ENCODE measurements at regions not wholly inside any gene's neighbourhood (a gene's known extent, or its start where the extent isn't known, plus 50 kb on each side); places are given as distances from the start of the nearest gene placed in this dataset.
A peak's percentile ranks its signal among the peaks of the same experiment; 100 is the strongest.

GRCh38 chr11:109849051-109849450 lies 244.1 kb upstream of the ZC3H12C start:
- H3K27me3 ChIP-seq (ENCODE audit: control insufficient read depth in 1 of 2, insufficient read depth in 1 of 2, low read length in 2 of 2): no peaks in the 10 kb centered on the region
- no peak overlapping the region for H3K18ac ChIP-seq (ENCODE audit: low read depth in 1 of 2, low read length in 2 of 2)
- no peak overlapping the region for H3K9ac ChIP-seq (ENCODE audit: low read length)
- 91% methylated on average over 3 of the region's 3 CpGs for WGBS
- no peak overlapping the region for H2AFZ ChIP-seq (ENCODE audit: low read depth, low read length)
- H4K91ac ChIP-seq (ENCODE audit: low read length): no peak overlapping the region
- H3K27ac ChIP-seq (ENCODE audit: low read length, poor library complexity, severe bottlenecking): no peak overlapping the region
- no peak overlapping the region for H2AK5ac ChIP-seq (ENCODE audit: low read length, severe bottlenecking)
- H2BK5ac ChIP-seq (ENCODE audit: low read depth, low read length, poor library complexity, severe bottlenecking): no peak overlapping the region
- no peaks in the 10 kb centered on the region for H3K4me1 ChIP-seq (ENCODE audit: control insufficient read depth, insufficient read depth, low read depth, low read length)
- no peak for DNase-seq
- no peak overlapping the region for H2BK120ac ChIP-seq (ENCODE audit: low read depth, low read length)
- no peak overlapping the region for H3K4me2 ChIP-seq (ENCODE audit: low read length, poor library complexity, severe bottlenecking)
- H3K23ac ChIP-seq (ENCODE audit: low read length in 2 of 2): no peak overlapping the region
- no peaks in the 10 kb centered on the region for H3K79me1 ChIP-seq (replicated peaks; ENCODE audit: low read length, poor library complexity, severe bottlenecking)
- H3K4me3 ChIP-seq (ENCODE audit: insufficient read depth in 1 of 2, low read depth in 1 of 2, low read length in 2 of 2): no peak overlapping the region
- H3K14ac ChIP-seq (ENCODE audit: low read length in 2 of 2): no peak overlapping the region
- H3K4ac ChIP-seq (ENCODE audit: low read depth in 1 of 2, low read length in 2 of 2): no peak overlapping the region
- H3K36me3 ChIP-seq (ENCODE audit: control insufficient read depth in 1 of 2, insufficient read depth in 2 of 2, low read depth in 1 of 2, low read length in 2 of 2): no peaks in the 10 kb centered on the region
- H2BK15ac ChIP-seq (ENCODE audit: low read depth, poor library complexity, severe bottlenecking): no peak overlapping the region
- no peak overlapping the region for H4K8ac ChIP-seq (ENCODE audit: low read length)
- no peaks in the 10 kb centered on the region for H3K9me3 ChIP-seq (ENCODE audit: control insufficient read depth, low read length)
- no peak overlapping the region for H2BK12ac ChIP-seq (ENCODE audit: low read length in 2 of 2)

- Histone ChIP-seq H3K9ac (ENCODE audit: low read length) (no peak overlapping the region), H3K4me1 (ENCODE audit: control insufficient read depth, insufficient read depth, low read depth, low read length) (no peaks in the 10 kb centered on the region), H3K18ac (ENCODE audit: low read depth in 1 of 2, low read length in 2 of 2) (no peak overlapping the region), H3K27ac (ENCODE audit: low read length, poor library complexity, severe bottlenecking) (no peak overlapping the region), H2AFZ (ENCODE audit: low read depth, low read length) (no peak overlapping the region), H3K36me3 (ENCODE audit: control insufficient read depth in 1 of 2, insufficient read depth in 2 of 2, low read depth in 1 of 2, low read length in 2 of 2) (no peaks in the 10 kb centered on the region), H2BK5ac (ENCODE audit: low read depth, low read length, poor library complexity, severe bottlenecking) (no peak overlapping the region), H2BK15ac (ENCODE audit: low read depth, poor library complexity, severe bottlenecking) (no peak overlapping the region), H2BK120ac (ENCODE audit: low read depth, low read length) (no peak overlapping the region), H3K4ac (ENCODE audit: low read depth in 1 of 2, low read length in 2 of 2) (no peak overlapping the region), H3K9me3 (ENCODE audit: control insufficient read depth, low read length) (no peaks in the 10 kb centered on the region), H2BK12ac (ENCODE audit: low read length in 2 of 2) (no peak overlapping the region), H4K91ac (ENCODE audit: low read length) (no peak overlapping the region), H3K4me3 (ENCODE audit: insufficient read depth in 1 of 2, low read depth in 1 of 2, low read length in 2 of 2) (no peak overlapping the region), H3K4me2 (ENCODE audit: low read length, poor library complexity, severe bottlenecking) (no peak overlapping the region), H3K79me1 (replicated peaks; ENCODE audit: low read length, poor library complexity, severe bottlenecking) (no peaks in the 10 kb centered on the region), H2AK5ac (ENCODE audit: low read length, severe bottlenecking) (no peak overlapping the region), H3K27me3 (ENCODE audit: control insufficient read depth in 1 of 2, insufficient read depth in 1 of 2, low read length in 2 of 2) (no peaks in the 10 kb centered on the region), H4K8ac (ENCODE audit: low read length) (no peak overlapping the region), H3K23ac (ENCODE audit: low read length in 2 of 2) (no peak overlapping the region), H3K14ac (ENCODE audit: low read length in 2 of 2) (no peak overlapping the region)
- WGBS: 88% methylated on average over 5 of the region's 5 CpGs
- DNase-seq: no peak
These were observed 243.2 kb upstream of the ZC3H12C start for GRCh38 chr11:109849946-109850345.

- Histone ChIP-seq H3K4me1 (ENCODE audit: control insufficient read depth, insufficient read depth, low read depth, low read length) (no peaks in the 10 kb centered on the region), H2BK5ac (ENCODE audit: low read depth, low read length, poor library complexity, severe bottlenecking) (no peak overlapping the region), H4K8ac (ENCODE audit: low read length) (no peak overlapping the region), H3K4me3 (ENCODE audit: insufficient read depth in 1 of 2, low read depth in 1 of 2, low read length in 2 of 2) (no peak overlapping the region), H3K18ac (ENCODE audit: low read depth in 1 of 2, low read length in 2 of 2) (no peak overlapping the region), H2BK120ac (ENCODE audit: low read depth, low read length) (no peak overlapping the region), H3K27me3 (ENCODE audit: control insufficient read depth in 1 of 2, insufficient read depth in 1 of 2, low read length in 2 of 2) (no peaks in the 10 kb centered on the region), H3K14ac (ENCODE audit: low read length in 2 of 2) (no peak overlapping the region), H2AK5ac (ENCODE audit: low read length, severe bottlenecking) (no peak overlapping the region), H3K4me2 (ENCODE audit: low read length, poor library complexity, severe bottlenecking) (no peak overlapping the region), H3K4ac (ENCODE audit: low read depth in 1 of 2, low read length in 2 of 2) (no peak overlapping the region), H4K91ac (ENCODE audit: low read length) (no peak overlapping the region), H3K23ac (ENCODE audit: low read length in 2 of 2) (no peak overlapping the region), H2BK12ac (ENCODE audit: low read length in 2 of 2) (no peak overlapping the region), H2AFZ (ENCODE audit: low read depth, low read length) (no peak overlapping the region), H3K9me3 (ENCODE audit: control insufficient read depth, low read length) (no peaks in the 10 kb centered on the region), H2BK15ac (ENCODE audit: low read depth, poor library complexity, severe bottlenecking) (no peak overlapping the region), H3K79me1 (replicated peaks; ENCODE audit: low read length, poor library complexity, severe bottlenecking) (no peaks in the 10 kb centered on the region), H3K36me3 (ENCODE audit: control insufficient read depth in 1 of 2, insufficient read depth in 2 of 2, low read depth in 1 of 2, low read length in 2 of 2) (no peaks in the 10 kb centered on the region), H3K9ac (ENCODE audit: low read length) (no peak overlapping the region), H3K27ac (ENCODE audit: low read length, poor library complexity, severe bottlenecking) (no peak overlapping the region)
- WGBS: no CpG with 5 or more reads among the region's 1 CpG
- DNase-seq: no peak
These were observed 241.3 kb upstream of the ZC3H12C start for GRCh38 chr11:109851780-109852390.

GRCh38 chr11:109853156-109853776 lies 239.9 kb upstream of the ZC3H12C start:
- WGBS: 34% methylated on average over 3 of the region's 5 CpGs
- H3K4me3 ChIP-seq (ENCODE audit: insufficient read depth in 1 of 2, low read depth in 1 of 2, low read length in 2 of 2): no peak overlapping the region
- no peak overlapping the region for H4K91ac ChIP-seq (ENCODE audit: low read length)
- no peak overlapping the region for H3K4ac ChIP-seq (ENCODE audit: low read depth in 1 of 2, low read length in 2 of 2)
- DNase-seq: peak; percentile 78
- no peaks in the 10 kb centered on the region for H3K27me3 ChIP-seq (ENCODE audit: control insufficient read depth in 1 of 2, insufficient read depth in 1 of 2, low read length in 2 of 2)
- no peak overlapping the region for H2BK12ac ChIP-seq (ENCODE audit: low read length in 2 of 2)
- H3K18ac ChIP-seq (ENCODE audit: low read depth in 1 of 2, low read length in 2 of 2): no peak overlapping the region
- H3K9me3 ChIP-seq (ENCODE audit: control insufficient read depth, low read length): no peaks in the 10 kb centered on the region
- H3K36me3 ChIP-seq (ENCODE audit: control insufficient read depth in 1 of 2, insufficient read depth in 2 of 2, low read depth in 1 of 2, low read length in 2 of 2): no peaks in the 10 kb centered on the region
- H2BK5ac ChIP-seq (ENCODE audit: low read depth, low read length, poor library complexity, severe bottlenecking): no peak overlapping the region
- H2AFZ ChIP-seq (ENCODE audit: low read depth, low read length): no peak overlapping the region
- no peak overlapping the region for H3K9ac ChIP-seq (ENCODE audit: low read length)
- H2BK120ac ChIP-seq (ENCODE audit: low read depth, low read length): no peak overlapping the region
- no peak overlapping the region for H4K8ac ChIP-seq (ENCODE audit: low read length)
- no peak overlapping the region for H3K27ac ChIP-seq (ENCODE audit: low read length, poor library complexity, severe bottlenecking)
- no peak overlapping the region for H2BK15ac ChIP-seq (ENCODE audit: low read depth, poor library complexity, severe bottlenecking)
- H3K14ac ChIP-seq (ENCODE audit: low read length in 2 of 2): no peak overlapping the region
- no peaks in the 10 kb centered on the region for H3K79me1 ChIP-seq (replicated peaks; ENCODE audit: low read length, poor library complexity, severe bottlenecking)
- H3K4me2 ChIP-seq (ENCODE audit: low read length, poor library complexity, severe bottlenecking): no peak overlapping the region
- no peak overlapping the region for H2AK5ac ChIP-seq (ENCODE audit: low read length, severe bottlenecking)
- no peak overlapping the region for H3K23ac ChIP-seq (ENCODE audit: low read length in 2 of 2)
- H3K4me1 ChIP-seq (ENCODE audit: control insufficient read depth, insufficient read depth, low read depth, low read length): no peaks in the 10 kb centered on the region

All from mesenchymal stem cell (in vitro differentiated cells and primary cell).